GM12891 (cell line): ENCODE measurements at regions not wholly inside any gene's neighbourhood (a gene's known extent, or its start where the extent isn't known, plus 50 kb on each side); places are given as distances from the start of the nearest gene placed in this dataset.

Experiments
- PAX5 ChIP-seq: IDR thresholded peaks from 2 replicates; pipeline ENCODE4 v1.6.1; 2011; ENCODE audit warnings: low read length, moderate library complexity, mild to moderate bottlenecking; ENCODE audit not compliant: insufficient read depth, severe bottlenecking
- POLR2A ChIP-seq: IDR thresholded peaks from 2 replicates; pipeline ENCODE4 v1.6.1; 2011; ENCODE audit warnings: low read depth, low read length, control low read depth
- POLR2AphosphoS5 ChIP-seq: IDR thresholded peaks from 2 replicates; pipeline ENCODE4 v1.6.1; 2011; ENCODE audit warnings: low read depth, low read length, control low read depth
- SPI1 ChIP-seq: IDR thresholded peaks from 2 replicates; pipeline ENCODE4 v1.6.1; 2011; ENCODE audit warnings: low read depth, low read length, control low read depth
- TAF1 ChIP-seq: IDR thresholded peaks from 2 replicates; pipeline ENCODE4 v1.6.1; 2011; ENCODE audit warnings: low read depth, low read length, control low read depth

DNA sequence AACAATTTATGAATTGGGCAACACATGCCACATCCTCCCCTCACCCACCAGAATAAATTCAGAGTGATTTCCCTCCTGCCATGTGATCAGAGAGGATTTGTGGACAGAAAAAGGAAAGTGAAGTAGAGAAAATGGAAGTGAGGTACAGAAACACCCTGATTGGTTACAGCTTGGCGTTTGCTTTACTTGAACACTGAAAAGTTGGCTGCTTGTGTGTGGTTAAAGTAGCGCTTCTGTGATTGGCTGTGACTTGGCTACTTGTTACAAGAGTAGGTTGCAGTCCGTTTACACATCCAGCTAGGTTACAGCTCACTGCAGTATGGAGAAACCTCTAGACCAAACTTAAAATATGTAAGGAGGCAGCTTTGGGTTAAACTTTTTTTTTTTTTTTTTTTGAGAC lies 205.2 kb upstream of the ZNF608 start:
- TF ChIP-seq TAF1 (peak; percentile 24; the same call in 1 of the 2 replicates), POLR2A (peak; percentile 28; the same call in 1 of the 2 replicates), POLR2AphosphoS5 (no peak), SPI1 (0 out of 2 replicates have a peak, but pooled peaks have one; percentile 9), PAX5 (no peak)
